ENCODE measurements at regions not wholly inside any gene's neighbourhood (a gene's known extent, or its start where the extent isn't known, plus 50 kb on each side); places are given as distances from the start of the nearest gene placed in this dataset.
"Not testable (repeated sequence)": the region's sequence is repeated elsewhere in the genome, so short reads cannot be mapped to it uniquely, and the experiment has no call there.

- H3K4me3 ChIP-seq; CTCF ChIA-PET; RAD21 ChIA-PET (ENCODE audit: unreplicated experiment); H4K20me1 ChIP-seq (ENCODE audit: control insufficient read depth, insufficient read depth); H3K9me3 ChIP-seq (replicated peaks; ENCODE audit: control insufficient read depth, insufficient read depth, low read length); ATAC-seq; H3K36me3 ChIP-seq (ENCODE audit: control insufficient read depth in 2 of 2, insufficient read depth in 2 of 2, low read length in 1 of 2); H3K27me3 ChIP-seq (replicated peaks in 1 of 2; ENCODE audit: control insufficient read depth in 2 of 2, insufficient read depth in 2 of 2, low read length in 1 of 2); FAIRE-seq; DNase-seq (ENCODE audit: low read depth, low spot score); in situ Hi-C loops (cut with MboI); H3K9ac ChIP-seq (ENCODE audit: control insufficient read depth, insufficient read depth, low read length); intact Hi-C loops (cut with micrococcal nuclease; ENCODE audit: unreplicated experiment); POLR2A ChIA-PET; H3K79me2 ChIP-seq (ENCODE audit: control insufficient read depth, insufficient read depth, low read length); SMC1A ChIA-PET (ENCODE audit: uncharacterized antibody, unreplicated experiment); H3K4me1 ChIP-seq (ENCODE audit: control insufficient read depth, insufficient read depth, low read length); H3K4me2 ChIP-seq (ENCODE audit: control insufficient read depth, insufficient read depth); H2AFZ ChIP-seq (ENCODE audit: control insufficient read depth, low read depth, low read length); BruUV-seq (replicated peaks); H3K27ac ChIP-seq (ENCODE audit: control insufficient read depth, insufficient read depth): not testable (repeated sequence)
- WGBS (ENCODE audit: insufficient coverage, insufficient replicate concordance, low lambda C conversion rate, missing lambda C conversion rate) = 56% methylated on average over 10 of the region's 10 CpGs
Observed at GRCh38 chr9:65441324-65441920, 156.4 kb upstream of the FOXD4L5 start.

GRCh38 chr9:65437724-65438123, 152.7 kb upstream of the FOXD4L5 start:
- ChIA-PET SMC1A (ENCODE audit: uncharacterized antibody, unreplicated experiment) (no interaction called here), RAD21 (ENCODE audit: unreplicated experiment) (no interaction called here), POLR2A (no interaction called here), CTCF (no interaction called here)
- Histone ChIP-seq H3K9me3 (replicated peaks; ENCODE audit: control insufficient read depth, insufficient read depth, low read length) (no peaks in the 10 kb centered on the region; the same call in 2 of the 3 replicates), H3K4me3 (no peak overlapping the region), H2AFZ (ENCODE audit: control insufficient read depth, low read depth, low read length) (no peak overlapping the region), H3K9ac (ENCODE audit: control insufficient read depth, insufficient read depth, low read length) (no peak overlapping the region), H4K20me1 (ENCODE audit: control insufficient read depth, insufficient read depth) (no peaks in the 10 kb centered on the region), H3K27ac (ENCODE audit: control insufficient read depth, insufficient read depth) (no peak overlapping the region), H3K4me2 (ENCODE audit: control insufficient read depth, insufficient read depth) (no peak overlapping the region), H3K36me3 (ENCODE audit: control insufficient read depth in 2 of 2, insufficient read depth in 2 of 2, low read length in 1 of 2) (no peaks in the 10 kb centered on the region), H3K27me3 (replicated peaks in 1 of 2; ENCODE audit: control insufficient read depth in 2 of 2, insufficient read depth in 2 of 2, low read length in 1 of 2) (no peaks in the 10 kb centered on the region), H3K79me2 (ENCODE audit: control insufficient read depth, insufficient read depth, low read length) (no peaks in the 10 kb centered on the region), H3K4me1 (ENCODE audit: control insufficient read depth, insufficient read depth, low read length) (no peaks in the 10 kb centered on the region)
- ATAC-seq = no peak
- intact Hi-C loops (cut with micrococcal nuclease; ENCODE audit: unreplicated experiment) (no loop called here), in situ Hi-C loops (cut with MboI) (no loop called here)
- 19% methylated on average over 2 of the region's 2 CpGs for WGBS (ENCODE audit: insufficient coverage, insufficient replicate concordance, low lambda C conversion rate, missing lambda C conversion rate)
- FAIRE-seq = no peak
- DNase-seq (ENCODE audit: low read depth, low spot score) = no peak
- TF ChIP-seq BMI1 (IDR thresholded peaks at IDR 0.05; ENCODE audit: borderline replicate concordance) = no peak
- no peak for TF ChIP-seq HDGF (IDR thresholded peaks at IDR 0.05)
- no peak for TF ChIP-seq RELA (IDR thresholded peaks at IDR 0.05; ENCODE audit: borderline replicate concordance, partially characterized antibody)
- no peak for TF ChIP-seq RB1 (IDR thresholded peaks at IDR 0.05; ENCODE audit: borderline replicate concordance)
- no peak for TF ChIP-seq ZNF207 (IDR thresholded peaks at IDR 0.05; ENCODE audit: borderline replicate concordance)
- no peak for TF ChIP-seq NRF1 (conservative IDR thresholded peaks at IDR 0.05; ENCODE audit: low read depth, low read length)
- no peak for TF ChIP-seq MAX (IDR thresholded peaks at IDR 0.05; ENCODE audit: low read depth, low read length)
- no peak for TF ChIP-seq ZNF274 (IDR thresholded peaks at IDR 0.05; ENCODE audit: insufficient read depth, insufficient read length)
- no peak for TF ChIP-seq KDM1A (IDR thresholded peaks at IDR 0.05; ENCODE audit: borderline replicate concordance)
- TF ChIP-seq SIX5 (IDR thresholded peaks at IDR 0.05; ENCODE audit: low read depth, low read length, severe bottlenecking) = no peak
- no peak for TF ChIP-seq EED (IDR thresholded peaks at IDR 0.05; ENCODE audit: low read depth)
- TF ChIP-seq GATAD2B (conservative IDR thresholded peaks at IDR 0.05; ENCODE audit: low read depth) = no peak
- TF ChIP-seq, protein P1, sequence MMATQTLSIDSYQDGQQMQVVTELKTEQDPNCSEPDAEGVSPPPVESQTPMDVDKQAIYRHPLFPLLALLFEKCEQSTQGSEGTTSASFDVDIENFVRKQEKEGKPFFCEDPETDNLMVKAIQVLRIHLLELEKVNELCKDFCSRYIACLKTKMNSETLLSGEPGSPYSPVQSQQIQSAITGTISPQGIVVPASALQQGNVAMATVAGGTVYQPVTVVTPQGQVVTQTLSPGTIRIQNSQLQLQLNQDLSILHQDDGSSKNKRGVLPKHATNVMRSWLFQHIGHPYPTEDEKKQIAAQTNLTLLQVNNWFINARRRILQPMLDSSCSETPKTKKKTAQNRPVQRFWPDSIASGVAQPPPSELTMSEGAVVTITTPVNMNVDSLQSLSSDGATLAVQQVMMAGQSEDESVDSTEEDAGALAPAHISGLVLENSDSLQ (IDR thresholded peaks at IDR 0.05) = no peak
- TF ChIP-seq NFIC (IDR thresholded peaks at IDR 0.05; ENCODE audit: low read depth, low read length) = no peak
- no TSS peak for BruUV-seq (replicated peaks)

All from GM12878 (cell line).